SU-DHL-6 (cell line): ENCODE measurements at regions not wholly inside any gene's neighbourhood (a gene's known extent, or its start where the extent isn't known, plus 50 kb on each side); places are given as distances from the start of the nearest gene placed in this dataset.

ENCODE experiments used
- H2AFZ ChIP-seq: fragments of 200-600 bp; sonication (generic); 2 replicates; pipeline ENCODE4 v1.6.1; 2014; ENCODE audit warnings: low read depth, mild to moderate bottlenecking, moderate library complexity, mixed read lengths, antibody characterized with exemption, low read length; ENCODE audit not compliant: severe bottlenecking
- H3F3A ChIP-seq: fragments of 200-600 bp; shearing (Covaris generic); 2 replicates; pipeline ENCODE4 v1.6.0; 2016; ENCODE audit warnings: antibody characterized with exemption, mild to moderate bottlenecking; ENCODE audit not compliant: insufficient read depth
- H3K27ac ChIP-seq: fragments of 200-600 bp; sonication (generic); 2 replicates; pipeline ENCODE4 v1.5.1; 2016; ENCODE audit warnings: low read depth, mild to moderate bottlenecking, low read length, moderate library complexity, mixed read lengths
- H3K27me3 ChIP-seq: fragments of 200-600 bp; sonication (generic), shearing (Covaris generic); 2 replicates; pipeline ENCODE4 v1.6.0; 2014; ENCODE audit warnings: mild to moderate bottlenecking, low read length
- H3K36me3 ChIP-seq: fragments of 200-600 bp; sonication (generic); 2 replicates; pipeline ENCODE4 v1.6.1; 2014; ENCODE audit warnings: mild to moderate bottlenecking, low read length, mixed read lengths
- H3K4me2 ChIP-seq: fragments of 300-600, 200-600 bp; shearing (Covaris generic), sonication (generic); 2 replicates; pipeline ENCODE4 v1.6.0; 2014; ENCODE audit warnings: low read length, low read depth, mild to moderate bottlenecking; ENCODE audit not compliant: poor library complexity, severe bottlenecking
- H3K4me3 ChIP-seq: fragments of 200-600 bp; sonication (generic); 2 replicates; pipeline ENCODE4 v1.5.1; 2014; ENCODE audit warnings: antibody characterized with exemption, low read length, mild to moderate bottlenecking, mixed read lengths; ENCODE audit not compliant: insufficient read depth, poor library complexity, severe bottlenecking
- H3K79me2 ChIP-seq: fragments of 200-600 bp; sonication (generic); 2 replicates; pipeline ENCODE4 v1.6.1; 2014; ENCODE audit warnings: mild to moderate bottlenecking, low read length, moderate library complexity; ENCODE audit not compliant: insufficient read depth
- H3K9ac ChIP-seq: fragments of 200-600 bp; sonication (generic); 2 replicates; pipeline ENCODE4 v1.7.0; 2014; ENCODE audit warnings: mild to moderate bottlenecking, low read length
- H3K9me2 ChIP-seq: fragments of 200-600 bp; sonication (generic); replicated peaks from 2 replicates; pipeline ENCODE4 v1.6.1; 2014; ENCODE audit warnings: low read length; ENCODE audit not compliant: insufficient read depth
- H3K9me3 ChIP-seq: fragments of 200-600 bp; sonication (generic); 2 replicates; pipeline ENCODE4 v1.6.1; 2014; ENCODE audit warnings: low read length, mixed read lengths; ENCODE audit not compliant: insufficient read depth
- H4K20me1 ChIP-seq: fragments of 200-600 bp; sonication (generic); 2 replicates; pipeline ENCODE4 v1.6.1; 2014; ENCODE audit warnings: low read depth, mild to moderate bottlenecking, antibody characterized with exemption, low read length, moderate library complexity, mixed read lengths
- CTCF ChIP-seq: fragments of 200-600 bp; sonication (generic); IDR thresholded peaks from one replicate; pipeline ENCODE4 v1.5.1; 2017; ENCODE audit warnings: antibody characterized with exemption, mild to moderate bottlenecking, low read length, moderate library complexity; ENCODE audit not compliant: insufficient read depth, poor library complexity, severe bottlenecking
- EZH2phosphoT487 ChIP-seq: fragments of 200-600 bp; sonication (generic), shearing (Covaris generic); conservative IDR thresholded peaks from 2 replicates; pipeline ENCODE4 v1.6.1; 2018; ENCODE audit warnings: mild to moderate bottlenecking, antibody characterized with exemption, low read length, moderate library complexity, mixed read lengths

- H3K36me3 ChIP-seq: no peaks in the 10 kb centered on the region
- H3K9ac ChIP-seq: no peak overlapping the region
- H3K9me2 ChIP-seq: no peaks in the 10 kb centered on the region
- H3K4me2 ChIP-seq: no peak overlapping the region
- H2AFZ ChIP-seq: no peak overlapping the region
- no peak overlapping the region for H3K27ac ChIP-seq
- H3K27me3 ChIP-seq: no peaks in the 10 kb centered on the region; the same call in 1 of the 2 replicates
- no peaks in the 10 kb centered on the region for H4K20me1 ChIP-seq
- no peak overlapping the region for H3K4me3 ChIP-seq
- TF ChIP-seq CTCF (no peak), EZH2phosphoT487 (no peak)
- H3K79me2 ChIP-seq: no peaks in the 10 kb centered on the region
- H3F3A ChIP-seq: no peaks in the 10 kb centered on the region
- H3K9me3 ChIP-seq: no peaks in the 10 kb centered on the region; the same call in 1 of the 2 replicates
Measured at GRCh38 chr15:66909381-66909890, 156.0 kb upstream of the SMAD3 start.

- Histone ChIP-seq H3K9me3 (no peaks in the 10 kb centered on the region; the same call in 1 of the 2 replicates), H3K27me3 (no peaks in the 10 kb centered on the region; the same call in 1 of the 2 replicates), H3K4me3 (no peak overlapping the region), H3K9ac (no peak overlapping the region), H4K20me1 (no peaks in the 10 kb centered on the region), H2AFZ (no peak overlapping the region), H3F3A (no peaks in the 10 kb centered on the region), H3K79me2 (no peaks in the 10 kb centered on the region), H3K27ac (no peak overlapping the region), H3K36me3 (no peaks in the 10 kb centered on the region), H3K4me2 (no peak overlapping the region), H3K9me2 (no peaks in the 10 kb centered on the region)
- TF ChIP-seq CTCF (no peak), EZH2phosphoT487 (no peak)
Measured at GRCh38 chr15:66911131-66911700, 154.2 kb upstream of the SMAD3 start.

GRCh38 chr15:66912001-66912400 is 153.4 kb upstream of the SMAD3 start:
- Histone ChIP-seq H3K9me3 (peaks cover 6% of the 10 kb centered on the region; the same call in 1 of the 2 replicates), H2AFZ (no peak overlapping the region), H3K27ac (no peak overlapping the region), H3K4me2 (no peak overlapping the region), H3F3A (no peaks in the 10 kb centered on the region), H4K20me1 (no peaks in the 10 kb centered on the region), H3K9ac (no peak overlapping the region), H3K79me2 (no peaks in the 10 kb centered on the region), H3K36me3 (no peaks in the 10 kb centered on the region), H3K4me3 (no peak overlapping the region), H3K27me3 (no peaks in the 10 kb centered on the region; the same call in 1 of the 2 replicates), H3K9me2 (no peaks in the 10 kb centered on the region)
- TF ChIP-seq CTCF (no peak), EZH2phosphoT487 (no peak)
